GM23338 (cell line): ENCODE measurements at regions not wholly inside any gene's neighbourhood (a gene's known extent, or its start where the extent isn't known, plus 50 kb on each side); places are given as distances from the start of the nearest gene placed in this dataset.

Experiments used
- ATAC-seq: fragments of 200-7000 bp; cut with Tn5 transposase; 3 replicates; pipeline ENCODE4 v1.9.1; 2020
- DNase-seq: peaks from one replicate; pipeline ENCODE4 v3.0.0-alpha.2; 2015; ENCODE audit warnings: low spot score
- H2AFZ ChIP-seq: fragments of 200-600 bp; sonication (generic); 2 replicates; pipeline ENCODE4 v1.8.0; 2016; ENCODE audit warnings: antibody characterized with exemption, mild to moderate bottlenecking, moderate library complexity
- H3F3A ChIP-seq: fragments of 200-600 bp; sonication (generic); replicated peaks from 2 replicates; pipeline ENCODE4 v1.8.0; 2017; ENCODE audit warnings: antibody characterized with exemption, mixed run types, low read depth
- H3K27ac ChIP-seq: fragments of 200-600 bp; sonication (generic); 2 replicates; pipeline ENCODE4 v1.6.1; 2016; ENCODE audit warnings: low read depth
- H3K27me3 ChIP-seq: fragments of 200-600 bp; sonication (generic); 2 replicates; pipeline ENCODE4 v1.8.0; 2016; ENCODE audit warnings: mild to moderate bottlenecking, mixed run types, moderate library complexity; ENCODE audit not compliant: insufficient read depth
- H3K36me3 ChIP-seq: fragments of 200-600 bp; sonication (generic); 2 replicates; pipeline ENCODE4 v1.8.0; 2016; ENCODE audit warnings: mild to moderate bottlenecking; ENCODE audit not compliant: insufficient read depth
- H3K4me1 ChIP-seq: fragments of 200-600 bp; sonication (generic); 2 replicates; pipeline ENCODE4 v1.8.0; 2016; ENCODE audit warnings: mild to moderate bottlenecking, moderate library complexity; ENCODE audit not compliant: insufficient read depth
- H3K4me2 ChIP-seq: fragments of 200-600 bp; sonication (generic); 2 replicates; pipeline ENCODE4 v1.7.1; 2017; ENCODE audit warnings: mixed run types
- H3K4me3 ChIP-seq: fragments of 200-600 bp; sonication (generic); 2 replicates; pipeline ENCODE4 v1.6.1; 2016; ENCODE audit warnings: mixed run types
- H3K79me2 ChIP-seq: fragments of 200-600 bp; sonication (generic); replicated peaks from 2 replicates; pipeline ENCODE4 v1.8.0; 2017; ENCODE audit warnings: mild to moderate bottlenecking; ENCODE audit not compliant: insufficient read depth
- H3K9me2 ChIP-seq: fragments of 200-600 bp; sonication (generic); 2 replicates; pipeline ENCODE4 v1.8.0; 2017; ENCODE audit not compliant: insufficient read depth
- H4K20me1 ChIP-seq: fragments of 200-600 bp; sonication (generic); replicated peaks from 2 replicates; pipeline ENCODE4 v1.8.0; 2017; ENCODE audit warnings: mild to moderate bottlenecking; ENCODE audit not compliant: insufficient read depth
- H3K27ac Mint-ChIP-seq: 2 replicates; pipeline ENCODE4 v1.8.0; 2020; ENCODE audit warnings: inconsistent platforms, mild to moderate bottlenecking, moderate library complexity, mixed read lengths
- H3K27me3 Mint-ChIP-seq: 3 replicates; pipeline ENCODE4 v1.8.0; 2022; ENCODE audit warnings: low read depth, mild to moderate bottlenecking, moderate library complexity, mixed read lengths, inconsistent platforms; ENCODE audit not compliant: insufficient read depth, poor library complexity
- H3K36me3 Mint-ChIP-seq: 3 replicates; pipeline ENCODE4 v1.8.0; 2021; ENCODE audit warnings: low read depth, mild to moderate bottlenecking, inconsistent platforms, moderate library complexity, mixed read lengths
- H3K4me1 Mint-ChIP-seq: 3 replicates; pipeline ENCODE4 v1.8.0; 2020; ENCODE audit warnings: mild to moderate bottlenecking, inconsistent platforms, mixed read lengths
- H3K4me3 Mint-ChIP-seq: 3 replicates; pipeline ENCODE4 v1.8.0; 2021; ENCODE audit warnings: moderate library complexity, mild to moderate bottlenecking, inconsistent platforms, mixed read lengths
- H3K9me3 Mint-ChIP-seq: 3 replicates; pipeline ENCODE4 v1.8.0; 2020; ENCODE audit warnings: moderate library complexity, mild to moderate bottlenecking, inconsistent platforms, mixed read lengths
- CREB1 ChIP-seq: fragments of 250-450 bp; sonication (Bioruptor Pico); IDR thresholded peaks from 2 replicates; pipeline ENCODE4 v1.5.0; 2020; ENCODE audit warnings: low read depth, mild to moderate bottlenecking, moderate library complexity
- CTCF ChIP-seq, 2 experiments: fragments of 200-600 bp in 1 of 2; sonication (generic) in 1 of 2; conservative IDR thresholded peaks; 2 replicates each; pipeline versions ENCODE4 v1.5.1 to v1.6.1; 2016 to 2017; ENCODE audit warnings: antibody characterized with exemption in 2 of 2, low read depth in 2 of 2, mild to moderate bottlenecking in 2 of 2, moderate library complexity in 1 of 2
- ETS1 ChIP-seq: IDR thresholded peaks from 2 replicates; pipeline ENCODE4 v1.6.1; 2016; ENCODE audit warnings: antibody characterized with exemption
- EZH2 ChIP-seq: fragments of 200-600 bp; sonication (generic); IDR thresholded peaks from one replicate; pipeline ENCODE4 v1.8.0; 2017; ENCODE audit warnings: antibody characterized with exemption, mild to moderate bottlenecking, low read depth; ENCODE audit not compliant: unreplicated experiment
- EZH2phosphoT487 ChIP-seq: fragments of 200-600 bp; sonication (generic); IDR thresholded peaks from one replicate; pipeline ENCODE4 v1.8.1; 2018; ENCODE audit warnings: antibody characterized with exemption; ENCODE audit not compliant: unreplicated experiment
- JUNB ChIP-seq: IDR thresholded peaks from one replicate; pipeline ENCODE4 v1.6.1; 2016; ENCODE audit warnings: antibody characterized with exemption; ENCODE audit not compliant: unreplicated experiment
- POLR2AphosphoS5 ChIP-seq: IDR thresholded peaks from 2 replicates; pipeline ENCODE4 v1.6.1; 2016; ENCODE audit warnings: antibody characterized with exemption, low read depth
- REST ChIP-seq: IDR thresholded peaks from one replicate; pipeline ENCODE4 v1.6.1; 2018; ENCODE audit warnings: antibody characterized with exemption; ENCODE audit not compliant: unreplicated experiment
- STAT1 ChIP-seq: IDR thresholded peaks from one replicate; pipeline ENCODE4 v1.6.1; 2016; ENCODE audit warnings: antibody characterized with exemption; ENCODE audit not compliant: unreplicated experiment
- ZNF462 ChIP-seq: fragments of 250-450 bp; sonication (Bioruptor Pico); IDR thresholded peaks from 2 replicates; pipeline ENCODE4 v1.5.0; 2020; ENCODE audit warnings: mild to moderate bottlenecking, moderate library complexity

GRCh38 chr3:124203292-124203691 is 211.4 kb upstream of the ROPN1 start (continued):
- TF ChIP-seq REST (no peak), JUNB (no peak), EZH2phosphoT487 (no peak), CREB1 (CRISPR knock-in tag) (no peak), POLR2AphosphoS5 (no peak)

- no peak for DNase-seq
- 0 out of 2 replicates have a peak, but pooled peaks cover 5% of the 10 kb centered on the region for H3K9me2 ChIP-seq
- no peak overlapping the region for H3K4me3 Mint-ChIP-seq
- H3K9me3 Mint-ChIP-seq: no peaks in the 10 kb centered on the region
- H3K27me3 ChIP-seq: no peaks in the 10 kb centered on the region
- H3K27ac ChIP-seq: no peak overlapping the region
- no peak overlapping the region for H2AFZ ChIP-seq
- no peak overlapping the region for H3K4me3 ChIP-seq
- ATAC-seq: no peak
- no peaks in the 10 kb centered on the region for H3K36me3 Mint-ChIP-seq
- H3K27ac Mint-ChIP-seq: no peak overlapping the region
- no peaks in the 10 kb centered on the region for H3F3A ChIP-seq
- no peak overlapping the region for H3K4me2 ChIP-seq
- H4K20me1 ChIP-seq: no peaks in the 10 kb centered on the region
- H3K4me1 Mint-ChIP-seq: peaks cover 8% of the 10 kb centered on the region
- H3K27me3 Mint-ChIP-seq: peaks cover 2% of the 10 kb centered on the region
- H3K36me3 ChIP-seq: no peaks in the 10 kb centered on the region
- no peaks in the 10 kb centered on the region for H3K4me1 ChIP-seq
- no peaks in the 10 kb centered on the region for H3K79me2 ChIP-seq
- TF ChIP-seq ETS1 (no peak), ZNF462 (CRISPR knock-in tag) (no peak), STAT1 (no peak), CREB1 (CRISPR knock-in tag) (no peak), CTCF (conservative IDR thresholded peaks at IDR 0.05; ENCODE audit: low read depth in 2 of 2) (no peak), EZH2 (no peak)
Observed at GRCh38 chr3:124206225-124207055, 214.5 kb upstream of the ROPN1 start.
